DOHH2 (cell line): ENCODE measurements at regions not wholly inside any gene's neighbourhood (a gene's known extent, or its start where the extent isn't known, plus 50 kb on each side); places are given as distances from the start of the nearest gene placed in this dataset.

ENCODE experiments used
- CTCF ChIP-seq: fragments of 200-600 bp; sonication (generic); IDR thresholded peaks from one replicate; pipeline ENCODE4 v1.5.1; 2014; ENCODE audit warnings: antibody characterized with exemption, mild to moderate bottlenecking, low read depth, low read length; ENCODE audit not compliant: poor library complexity, severe bottlenecking
- EZH2phosphoT487 ChIP-seq: fragments of 200-600 bp; sonication (generic); IDR thresholded peaks from 2 replicates; pipeline ENCODE4 v1.6.1; 2017; ENCODE audit warnings: borderline replicate concordance, mild to moderate bottlenecking, antibody characterized with exemption, low read length, moderate library complexity, mixed read lengths

GRCh38 chr4:133537780-133538281, 388.7 kb downstream of the PCDH10 start:
- TF ChIP-seq CTCF, result no peak
- no peak for TF ChIP-seq EZH2phosphoT487
